Neuronal stem cell (in vitro differentiated cells): ENCODE measurements at regions not wholly inside any gene's neighbourhood (a gene's known extent, or its start where the extent isn't known, plus 50 kb on each side); places are given as distances from the start of the nearest gene placed in this dataset.
A peak's percentile ranks its signal among the peaks of the same experiment; 100 is the strongest.

ENCODE experiments used
- DNase-seq: peaks from one replicate; pipeline ENCODE4 v3.0.0-alpha.2; 2013; ENCODE audit warnings: low spot score
- H2AFZ ChIP-seq: one replicate; pipeline ENCODE4 v1.6.1; 2013; ENCODE audit warnings: mild to moderate bottlenecking, low read length, inconsistent platforms
- H2AK5ac ChIP-seq: 2 replicates; pipeline ENCODE4 v1.6.1; 2013; ENCODE audit warnings: low read depth, mild to moderate bottlenecking, inconsistent platforms, low read length, moderate library complexity, mixed read lengths
- H2BK120ac ChIP-seq: 2 replicates; pipeline ENCODE4 v1.6.1; 2013; ENCODE audit warnings: low read depth, mild to moderate bottlenecking, inconsistent platforms, low read length, moderate library complexity, mixed read lengths
- H2BK12ac ChIP-seq: one replicate; pipeline ENCODE4 v1.6.1; 2013; ENCODE audit warnings: low read length, inconsistent platforms
- H2BK15ac ChIP-seq: 2 replicates; pipeline ENCODE4 v1.6.1; 2013; ENCODE audit warnings: mild to moderate bottlenecking, low read length, inconsistent platforms, mixed read lengths
- H2BK5ac ChIP-seq: one replicate; pipeline ENCODE4 v1.6.1; 2013; ENCODE audit warnings: inconsistent platforms, mild to moderate bottlenecking, low read length, moderate library complexity
- H3K14ac ChIP-seq: one replicate; pipeline ENCODE4 v1.6.1; 2013; ENCODE audit warnings: low read length, inconsistent platforms
- H3K18ac ChIP-seq: 2 replicates; pipeline ENCODE4 v1.6.1; 2013; ENCODE audit warnings: low read length, inconsistent platforms
- H3K23ac ChIP-seq: 2 replicates; pipeline ENCODE4 v1.6.1; 2013; ENCODE audit warnings: low read depth, mild to moderate bottlenecking, mixed read lengths, low read length, inconsistent platforms; ENCODE audit not compliant: poor library complexity
- H3K27ac ChIP-seq: replicated peaks from 3 replicates; pipeline ENCODE4 v1.5.1; 2013; ENCODE audit warnings: low read length, inconsistent platforms
- H3K27me3 ChIP-seq, 3 experiments: 2 replicates each; pipeline ENCODE4 v1.6.1; 2013; ENCODE audit warnings: low read length in 3 of 3, mild to moderate bottlenecking in 2 of 3, inconsistent platforms in 1 of 3, low read depth in 1 of 3, mixed read lengths in 1 of 3, moderate library complexity in 1 of 3; ENCODE audit not compliant: control insufficient read depth in 3 of 3, insufficient read depth in 3 of 3
- H3K36me3 ChIP-seq, 2 donors: replicated peaks in 1 of 2; 2 replicates each; pipeline ENCODE4 v1.6.1; 2013; ENCODE audit warnings: low read length in 2 of 2; ENCODE audit not compliant: control insufficient read depth in 2 of 2, insufficient read depth in 2 of 2
- H3K4ac ChIP-seq: 2 replicates; pipeline ENCODE4 v1.6.1; 2013; ENCODE audit warnings: inconsistent platforms, mild to moderate bottlenecking, low read length, moderate library complexity
- H3K4me1 ChIP-seq, 2 donors: 1 replicate in 1 of 2; 2 replicates in 1 of 2; pipeline ENCODE4 v1.6.1; 2013; ENCODE audit warnings: low read length in 2 of 2, low read depth in 1 of 2; ENCODE audit not compliant: control insufficient read depth in 2 of 2, insufficient read depth in 1 of 2
- H3K4me2 ChIP-seq: one replicate; pipeline ENCODE4 v1.6.1; 2013; ENCODE audit warnings: mild to moderate bottlenecking, low read length, inconsistent platforms; ENCODE audit not compliant: insufficient read depth, poor library complexity, severe bottlenecking
- H3K4me3 ChIP-seq, 2 donors: 2 replicates each; pipeline ENCODE4 v1.5.1; 2013; ENCODE audit warnings: low read length in 2 of 2, mild to moderate bottlenecking in 2 of 2, inconsistent platforms in 1 of 2, moderate library complexity in 1 of 2
- H3K79me1 ChIP-seq: one replicate; pipeline ENCODE4 v1.6.1; 2013; ENCODE audit warnings: low read depth, mild to moderate bottlenecking, inconsistent platforms, low read length, moderate library complexity
- H3K9ac ChIP-seq: one replicate; pipeline ENCODE4 v1.6.1; 2013; ENCODE audit warnings: mild to moderate bottlenecking, low read depth, low read length, inconsistent platforms; ENCODE audit not compliant: poor library complexity
- H3K9me3 ChIP-seq, 2 donors: replicated peaks in 1 of 2; 2 replicates each; pipeline versions ENCODE3 to v1.6.1; 2013; ENCODE audit warnings: low read length in 2 of 2, mild to moderate bottlenecking in 2 of 2, inconsistent platforms in 1 of 2, low read depth in 1 of 2, mixed read lengths in 1 of 2, moderate library complexity in 1 of 2; ENCODE audit not compliant: control insufficient read depth in 2 of 2, insufficient read depth in 1 of 2
- H4K8ac ChIP-seq: one replicate; pipeline ENCODE4 v1.6.1; 2013; ENCODE audit warnings: low read depth, mild to moderate bottlenecking, inconsistent platforms, low read length, moderate library complexity
- H4K91ac ChIP-seq: one replicate; pipeline ENCODE4 v1.6.1; 2013; ENCODE audit warnings: low read length, low read depth, mild to moderate bottlenecking, inconsistent platforms; ENCODE audit not compliant: poor library complexity
- WGBS, 2 donors: extraction: QIAGEN DNeasy Blood & Tissue Kit; methylation state at CpG; one replicate each; pipeline ENCODE4 v1.1.7; 2013; ENCODE audit warnings: missing lambda C conversion rate in 2 of 2, mixed read lengths in 1 of 2; ENCODE audit not compliant: insufficient read length in 2 of 2, insufficient replicate concordance in 1 of 2; ENCODE audit errors: extremely low coverage in 2 of 2; 5-methylcytosine and 5-hydroxymethylcytosine counted together

- H3K36me3 ChIP-seq = no peaks in the 10 kb centered on the region
- WGBS, 2 donors = no CpG with 5 or more reads among the region's 7 CpGs
Measured at GRCh38 chr10:120960725-120961124, 109.6 kb downstream of the WDR11 start.

DNA sequence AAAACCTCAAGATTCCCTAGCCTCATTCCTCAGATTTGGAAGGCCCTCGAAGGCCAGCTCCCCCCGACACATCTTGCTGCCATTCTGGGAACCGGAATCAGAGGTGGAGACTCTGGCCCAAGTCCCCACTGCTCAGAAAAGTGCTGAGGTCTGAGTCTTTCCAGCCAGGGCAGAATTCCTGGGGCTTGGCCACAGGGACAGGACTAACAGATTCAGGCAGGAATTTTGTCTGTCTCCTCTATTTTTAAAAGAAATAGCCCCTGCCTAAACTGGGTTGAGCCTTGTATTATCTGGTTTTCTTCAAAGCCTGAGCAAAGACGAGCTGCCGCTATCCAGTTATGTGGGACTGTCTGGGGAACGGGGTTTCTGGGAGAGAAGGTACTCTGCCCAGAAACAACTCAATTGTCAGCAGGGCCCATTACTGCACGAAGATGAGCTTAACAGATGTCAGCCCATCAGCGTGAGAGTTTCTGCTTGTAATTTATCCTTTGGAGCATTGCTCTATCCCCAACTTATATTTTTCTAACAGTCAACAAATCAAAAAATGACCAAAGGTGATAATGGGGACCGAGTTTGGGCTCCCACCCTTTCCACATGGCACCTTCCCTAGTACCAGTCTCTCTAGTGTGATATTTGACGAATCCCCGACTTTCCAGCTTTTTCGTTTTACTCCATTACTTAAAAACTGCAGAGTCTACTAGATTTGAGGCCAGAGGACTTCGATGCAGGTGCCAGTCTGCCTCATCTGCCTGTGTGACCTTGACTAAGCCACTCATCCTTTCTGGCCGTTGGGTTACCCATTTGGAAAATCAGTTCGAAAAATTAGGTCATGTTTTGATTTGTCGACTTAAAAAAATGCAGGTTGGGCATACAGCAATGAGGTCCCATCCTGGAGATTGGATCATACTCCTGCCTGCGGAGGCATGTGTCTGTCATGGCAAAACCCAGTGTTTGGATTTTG lies 110.9 kb downstream of the WDR11 start:
- WGBS, 2 donors = no CpG with 5 or more reads among the region's 17 CpGs
- Histone ChIP-seq H3K4me3 (no peak overlapping the region), H3K27ac (no peak overlapping the region), H3K4ac (no peak overlapping the region), H3K4me1 (peaks cover 0 to 16% of the 10 kb centered on the region in 2 donors), H3K23ac (no peak overlapping the region), H2BK12ac (no peak overlapping the region), H3K9ac (no peak overlapping the region), H2AK5ac (no peak overlapping the region), H2AFZ (no peak overlapping the region), H2BK15ac (no peak overlapping the region), H2BK5ac (no peak overlapping the region), H3K79me1 (no peaks in the 10 kb centered on the region), H3K14ac (no peak overlapping the region), H3K9me3 (no peaks in the 10 kb centered on the region), H4K91ac (no peak overlapping the region), H4K8ac (no peak overlapping the region), H3K27me3 (peaks cover 0 to 36% (median 25%) of the 10 kb centered on the region in 3 experiments), H2BK120ac (no peak overlapping the region), H3K36me3 (no peaks in the 10 kb centered on the region), H3K4me2 (no peak overlapping the region), H3K18ac (no peak overlapping the region)
- DNase-seq = no peak

More at GRCh38 chr10:120960725-120961124, 109.6 kb downstream of the WDR11 start:
- peaks cover 0 to 36% (median 25%) of the 10 kb centered on the region in 3 experiments for H3K27me3 ChIP-seq
- H2AFZ ChIP-seq = no peak overlapping the region
- no peaks in the 10 kb centered on the region for H3K9me3 ChIP-seq
- H3K4me2 ChIP-seq = no peak overlapping the region
- H3K27ac ChIP-seq = no peak overlapping the region
- H4K91ac ChIP-seq = no peak overlapping the region
- H2BK12ac ChIP-seq = no peak overlapping the region
- H3K79me1 ChIP-seq = no peaks in the 10 kb centered on the region
- H3K9ac ChIP-seq = no peak overlapping the region
- H2AK5ac ChIP-seq = no peak overlapping the region
- no peak overlapping the region for H3K14ac ChIP-seq
- H3K23ac ChIP-seq = no peak overlapping the region
- H2BK5ac ChIP-seq = no peak overlapping the region
- H3K4me1 ChIP-seq = peaks cover 0 to 16% of the 10 kb centered on the region in 2 donors
- H3K4me3 ChIP-seq = no peak overlapping the region
- no peak overlapping the region for H2BK15ac ChIP-seq
- no peak overlapping the region for H3K4ac ChIP-seq
- no peak overlapping the region for H2BK120ac ChIP-seq
- no peak overlapping the region for H3K18ac ChIP-seq
- no peak overlapping the region for H4K8ac ChIP-seq
- no peak for DNase-seq

DNA sequence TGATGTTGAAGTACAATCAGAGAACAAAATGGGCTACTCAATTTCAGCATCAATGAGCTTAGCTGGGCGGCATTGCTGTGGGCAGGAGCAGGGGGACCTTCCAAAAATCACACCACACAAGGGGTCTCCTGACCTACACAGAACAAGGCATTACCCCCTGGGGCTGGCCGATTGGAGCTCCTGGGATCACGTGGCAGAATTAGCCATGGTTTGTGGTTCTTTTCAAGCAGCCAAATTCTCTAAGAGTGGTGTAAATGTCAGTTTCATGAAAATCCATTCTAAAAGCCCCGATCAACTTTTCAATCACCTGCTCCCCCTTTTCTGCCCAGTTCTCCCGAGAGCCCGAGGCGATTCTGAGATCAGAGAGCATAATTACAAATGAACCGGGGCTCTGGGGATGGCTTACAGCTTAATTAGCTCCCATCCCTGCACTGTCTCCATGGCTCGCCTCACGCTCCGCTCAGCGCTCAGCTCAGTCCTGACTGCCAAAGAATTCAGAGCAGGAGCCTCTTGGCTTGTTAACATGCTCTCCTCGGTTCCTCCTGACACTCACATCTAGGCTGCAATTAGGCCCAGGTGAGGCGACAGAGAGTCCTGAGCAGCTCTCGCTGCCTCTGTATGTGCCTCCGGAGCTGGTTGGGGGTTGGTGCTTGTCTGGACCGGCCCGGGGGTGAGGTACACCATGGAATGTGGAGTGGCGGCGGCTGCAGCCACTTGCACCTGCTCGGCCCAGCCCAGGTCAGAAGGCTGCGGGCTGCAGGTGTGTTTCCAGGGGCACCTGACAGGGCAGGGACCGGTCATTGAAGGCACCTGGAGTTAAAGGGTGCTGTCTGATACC lies 111.8 kb downstream of the WDR11 start:
- no peak overlapping the region for H3K14ac ChIP-seq
- no peaks in the 10 kb centered on the region for H3K9me3 ChIP-seq
- no peak overlapping the region for H4K91ac ChIP-seq
- peak overlapping the region; percentile 43 for H3K4me2 ChIP-seq
- no peak overlapping the region for H2BK12ac ChIP-seq
- H2AFZ ChIP-seq = peak overlapping the region; percentile 63
- H2BK15ac ChIP-seq = no peak overlapping the region
- H2AK5ac ChIP-seq = no peak overlapping the region
- H3K4me1 ChIP-seq = peaks cover 0 to 16% of the 10 kb centered on the region in 2 donors
- no peak overlapping the region for H2BK120ac ChIP-seq
- no peak overlapping the region for H3K4me3 ChIP-seq
- H3K23ac ChIP-seq = peak overlapping the region; percentile 40
- peak overlapping the region; percentile 80 for H3K18ac ChIP-seq
- H3K27ac ChIP-seq = no peak overlapping the region
- DNase-seq = peak; percentile 46
- no peaks in the 10 kb centered on the region for H3K36me3 ChIP-seq
- H2BK5ac ChIP-seq = no peak overlapping the region
- no peak overlapping the region for H3K9ac ChIP-seq
- no peak overlapping the region for H3K4ac ChIP-seq
- H3K27me3 ChIP-seq = peaks cover 0 to 36% (median 25%) of the 10 kb centered on the region in 3 experiments
- no peaks in the 10 kb centered on the region for H3K79me1 ChIP-seq
- WGBS, 2 donors = no CpG with 5 or more reads among the region's 23 CpGs
- H4K8ac ChIP-seq = no peak overlapping the region
